NOMO-1 treated with dmso at 0.1 percent for 144 hours (cell line): ENCODE measurements at regions not wholly inside any gene's neighbourhood (a gene's known extent, or its start where the extent isn't known, plus 50 kb on each side); places are given as distances from the start of the nearest gene placed in this dataset.

Experiments used
- DNase-seq: peaks from one replicate; lab custom pipeline; 2025; ENCODE audit not compliant: unreplicated experiment; lab: John Stamatoyannopoulos, UW

GRCh38 chr4:58711039-58711438 lies 1600.9 kb upstream of the IGFBP7 start:
- no peak for DNase-seq

- no peak for DNase-seq
Observed at GRCh38 chr4:58688568-58688967, 1578.4 kb upstream of the IGFBP7 start.

- no peak for DNase-seq
Observed at GRCh38 chr4:58679886-58680285, 1569.7 kb upstream of the IGFBP7 start.

GRCh38 chr4:58679051-58679450 lies 1568.9 kb upstream of the IGFBP7 start:
- no peak for DNase-seq

GRCh38 chr4:58669783-58670182 lies 1559.6 kb upstream of the IGFBP7 start:
- no peak for DNase-seq

GRCh38 chr4:58665649-58666048 lies 1555.5 kb upstream of the IGFBP7 start:
- DNase-seq = no peak

- DNase-seq = no peak
Observed at GRCh38 chr4:58658701-58659100, 1548.5 kb upstream of the IGFBP7 start.

- DNase-seq = no peak
Observed at GRCh38 chr4:58653251-58653650, 1543.1 kb upstream of the IGFBP7 start.

GRCh38 chr4:58649226-58649625 lies 1539.0 kb upstream of the IGFBP7 start:
- DNase-seq = no peak

GRCh38 chr4:58646126-58646525 lies 1535.9 kb upstream of the IGFBP7 start:
- no peak for DNase-seq

- DNase-seq = no peak
Observed at GRCh38 chr4:58644549-58644948, 1534.4 kb upstream of the IGFBP7 start.

GRCh38 chr4:58636381-58636780 lies 1526.2 kb upstream of the IGFBP7 start:
- no peak for DNase-seq

- no peak for DNase-seq
Observed at GRCh38 chr4:58617226-58617625, 1507.0 kb upstream of the IGFBP7 start.

GRCh38 chr4:58611012-58611411 lies 1500.8 kb upstream of the IGFBP7 start:
- DNase-seq = no peak

GRCh38 chr4:58606303-58606702 lies 1496.1 kb upstream of the IGFBP7 start:
- no peak for DNase-seq

- no peak for DNase-seq
Observed at GRCh38 chr4:58603951-58604350, 1493.8 kb upstream of the IGFBP7 start.

- no peak for DNase-seq
Observed at GRCh38 chr4:58602731-58603359, 1492.7 kb upstream of the IGFBP7 start.

GRCh38 chr4:58602022-58602421 lies 1491.8 kb upstream of the IGFBP7 start:
- DNase-seq = no peak

GRCh38 chr4:58600290-58600689 lies 1490.1 kb upstream of the IGFBP7 start:
- DNase-seq = no peak

- DNase-seq = no peak
Observed at GRCh38 chr4:58590722-58591121, 1480.5 kb upstream of the IGFBP7 start.

GRCh38 chr4:58587856-58588255 lies 1477.7 kb upstream of the IGFBP7 start:
- DNase-seq = no peak

GRCh38 chr4:58566260-58566659 lies 1456.1 kb upstream of the IGFBP7 start:
- DNase-seq = no peak

- no peak for DNase-seq
Observed at GRCh38 chr4:58564695-58565475, 1454.7 kb upstream of the IGFBP7 start.
